ENCODE measurements at regions not wholly inside any gene's neighbourhood (a gene's known extent, or its start where the extent isn't known, plus 50 kb on each side); places are given as distances from the start of the nearest gene placed in this dataset.
"Not testable (repeated sequence)": the region's sequence is repeated elsewhere in the genome, so short reads cannot be mapped to it uniquely, and the experiment has no call there.

- H3K27ac ChIP-seq (ENCODE audit: insufficient read depth, low read length); H3K23ac ChIP-seq (ENCODE audit: low read depth, low read length); DNase-seq; H3K9me3 ChIP-seq (ENCODE audit: control insufficient read depth, insufficient read depth, low read length); POLR2A ChIA-PET (ENCODE audit: unreplicated experiment); H4K5ac ChIP-seq (ENCODE audit: low read depth, low read length); H4K20me1 ChIP-seq (ENCODE audit: insufficient read depth, low read length); H3K79me1 ChIP-seq (ENCODE audit: low read depth in 1 of 2, low read length in 2 of 2); in situ Hi-C loops (cut with MboI; ENCODE audit: low sequenced_read_pairs); BruUV-seq (replicated peaks); H3K9ac ChIP-seq (ENCODE audit: low read depth, low read length); H3K4ac ChIP-seq (ENCODE audit: low read depth, low read length); H2AK5ac ChIP-seq (ENCODE audit: low read depth, low read length); H4K91ac ChIP-seq (ENCODE audit: insufficient read depth, low read depth, low read length); H2AFZ ChIP-seq (replicated peaks; ENCODE audit: low read length, poor library complexity); H3K36me3 ChIP-seq (ENCODE audit: control insufficient read depth, insufficient read depth, low read length); H2BK20ac ChIP-seq (ENCODE audit: low read depth, low read length); H3K27me3 ChIP-seq (ENCODE audit: control insufficient read depth, insufficient read depth, low read length); H2BK5ac ChIP-seq (ENCODE audit: low read depth, low read length, poor library complexity, severe bottlenecking); dilution Hi-C loops (cut with HindIII; ENCODE audit: low sequenced_read_pairs, unreplicated experiment); H4K8ac ChIP-seq (ENCODE audit: low read depth in 2 of 2, low read length in 2 of 2); H2BK15ac ChIP-seq (ENCODE audit: low read depth, low read length); H3K4me2 ChIP-seq (ENCODE audit: low read depth, low read length); H3K14ac ChIP-seq (replicated peaks; ENCODE audit: low read depth, low read length); intact Hi-C loops (cut with micrococcal nuclease); ATAC-seq (ENCODE audit: low read depth); H3K18ac ChIP-seq (ENCODE audit: low read depth, low read length); H2BK120ac ChIP-seq (ENCODE audit: low read depth, low read length); H2AK9ac ChIP-seq (replicated peaks; ENCODE audit: low read depth, low read length, poor library complexity); H3K56ac ChIP-seq (ENCODE audit: extremely low read depth, insufficient read depth, low read length); CTCF ChIA-PET; H3K4me3 ChIP-seq (ENCODE audit: insufficient read depth, low read depth, low read length); H3K9me1 ChIP-seq (ENCODE audit: insufficient read depth, low read length); H3K4me1 ChIP-seq (ENCODE audit: control insufficient read depth, insufficient read depth, low read length): not testable (repeated sequence)
- WGBS, 2 experiments (ENCODE audit: extremely low coverage in 2 of 2, insufficient read length in 1 of 2), result no CpG with 5 or more reads among the region's 4 CpGs
Observed at GRCh38 chrX:89562079-89562478, 359.6 kb upstream of the TGIF2LX start.

DNA sequence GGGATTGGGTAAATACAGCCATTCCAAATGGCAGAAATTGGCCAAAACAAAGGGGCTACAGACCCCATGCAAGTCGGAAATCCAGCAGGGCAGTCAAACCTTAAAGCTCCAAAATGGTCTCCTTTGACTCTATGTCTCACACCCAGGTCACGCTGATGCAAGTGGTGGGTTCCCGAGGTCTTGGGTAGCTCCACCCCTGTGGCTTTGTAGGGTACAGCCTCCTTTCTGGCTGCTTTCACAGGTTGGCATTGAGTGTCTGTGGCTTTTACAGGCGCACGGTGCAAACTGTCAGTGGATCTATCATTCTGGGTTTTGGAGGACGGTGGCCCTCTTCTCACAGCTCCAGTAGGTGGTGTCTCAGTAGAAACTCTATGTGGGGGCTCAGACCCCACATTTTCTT is 358.6 kb upstream of the TGIF2LX start:
- H3K14ac ChIP-seq (replicated peaks; ENCODE audit: low read depth, low read length); H2AK9ac ChIP-seq (replicated peaks; ENCODE audit: low read depth, low read length, poor library complexity); ATAC-seq (ENCODE audit: low read depth); H3K4me2 ChIP-seq (ENCODE audit: low read depth, low read length); in situ Hi-C loops (cut with MboI; ENCODE audit: low sequenced_read_pairs); H4K91ac ChIP-seq (ENCODE audit: insufficient read depth, low read depth, low read length); dilution Hi-C loops (cut with HindIII; ENCODE audit: low sequenced_read_pairs, unreplicated experiment); H4K20me1 ChIP-seq (ENCODE audit: insufficient read depth, low read length); H3K27me3 ChIP-seq (ENCODE audit: control insufficient read depth, insufficient read depth, low read length); CTCF ChIA-PET; H3K4ac ChIP-seq (ENCODE audit: low read depth, low read length); DNase-seq; H3K79me1 ChIP-seq (ENCODE audit: low read depth in 1 of 2, low read length in 2 of 2); H3K4me3 ChIP-seq (ENCODE audit: insufficient read depth, low read depth, low read length); BruUV-seq (replicated peaks); intact Hi-C loops (cut with micrococcal nuclease); H3K9me3 ChIP-seq (ENCODE audit: control insufficient read depth, insufficient read depth, low read length); H2BK5ac ChIP-seq (ENCODE audit: low read depth, low read length, poor library complexity, severe bottlenecking); H3K23ac ChIP-seq (ENCODE audit: low read depth, low read length); H4K5ac ChIP-seq (ENCODE audit: low read depth, low read length); H3K4me1 ChIP-seq (ENCODE audit: control insufficient read depth, insufficient read depth, low read length); POLR2A ChIA-PET (ENCODE audit: unreplicated experiment); H2AFZ ChIP-seq (replicated peaks; ENCODE audit: low read length, poor library complexity); H2BK120ac ChIP-seq (ENCODE audit: low read depth, low read length); H2AK5ac ChIP-seq (ENCODE audit: low read depth, low read length); H2BK20ac ChIP-seq (ENCODE audit: low read depth, low read length); H2BK15ac ChIP-seq (ENCODE audit: low read depth, low read length); H3K9me1 ChIP-seq (ENCODE audit: insufficient read depth, low read length); H3K9ac ChIP-seq (ENCODE audit: low read depth, low read length); H3K18ac ChIP-seq (ENCODE audit: low read depth, low read length); H4K8ac ChIP-seq (ENCODE audit: low read depth in 2 of 2, low read length in 2 of 2); H3K56ac ChIP-seq (ENCODE audit: extremely low read depth, insufficient read depth, low read length); H3K36me3 ChIP-seq (ENCODE audit: control insufficient read depth, insufficient read depth, low read length); H3K27ac ChIP-seq (ENCODE audit: insufficient read depth, low read length): not testable (repeated sequence)
- WGBS, 2 experiments (ENCODE audit: extremely low coverage in 2 of 2, insufficient read length in 1 of 2), result no CpG with 5 or more reads among the region's 6 CpGs

Measured in IMR-90 (cell line).